HEK293 (cell line): ENCODE measurements at regions not wholly inside any gene's neighbourhood (a gene's known extent, or its start where the extent isn't known, plus 50 kb on each side); places are given as distances from the start of the nearest gene placed in this dataset.

Experiments used
- CTCF ChIA-PET: fragments of 350-600 bp; formaldehyde crosslinking; extraction: SDS; loops from one replicate; lab custom pipeline; 2021; ENCODE audit warnings: antibody characterized with exemption; lab: Yijun Ruan, JAX
- POLR2A ChIA-PET: fragments of 300-600 bp; formaldehyde crosslinking; extraction: SDS; loops from one replicate; lab custom pipeline; 2020; ENCODE audit warnings: antibody characterized with exemption, inconsistent platforms; lab: Yijun Ruan, JAX
- H3K27ac ChIP-seq: fragments of 200-500 bp; sonication (Bioruptor generic); 2 replicates; pipeline ENCODE4 v1.5.1; 2014; ENCODE audit warnings: low read depth, low read length, control low read depth, inconsistent platforms; ENCODE audit errors: extremely low read depth
- H3K36me3 ChIP-seq, 2 experiments: fragments of 200-500 bp in 1 of 2; sonication (Bioruptor generic) in 1 of 2; 1 replicate in 1 of 2; 2 replicates in 1 of 2; pipeline ENCODE4 v1.5.1; 2014 to 2017; ENCODE audit warnings: inconsistent platforms in 2 of 2, low read length in 2 of 2; ENCODE audit not compliant: control insufficient read depth in 2 of 2, insufficient read depth in 1 of 2
- H3K4me1 ChIP-seq: fragments of 200-500 bp; sonication (Bioruptor generic); 2 replicates; pipeline ENCODE4 v1.5.1; 2014; ENCODE audit warnings: mild to moderate bottlenecking, low read length, inconsistent platforms; ENCODE audit not compliant: control insufficient read depth, insufficient read depth
- H3K4me3 ChIP-seq: 2 replicates; pipeline ENCODE4 v1.5.1; 2011; ENCODE audit warnings: low read depth, mild to moderate bottlenecking, control low read depth, low read length, moderate library complexity
- H3K9me3 ChIP-seq: fragments of 200-500 bp; sonication (Bioruptor generic); 2 replicates; pipeline ENCODE4 v1.5.1; 2014; ENCODE audit warnings: low read depth, low read length, inconsistent platforms; ENCODE audit not compliant: control insufficient read depth, insufficient read depth
- MZF1 ChIP-seq: fragments of 450-650 bp; formaldehyde crosslinking; IDR thresholded peaks from 2 replicates; pipeline ENCODE4 v1.5.1; 2017; ENCODE audit warnings: missing biosample characterization, missing genetic modification characterization, borderline replicate concordance
- SCRT1 ChIP-seq: fragments of 450-650 bp; formaldehyde crosslinking; IDR thresholded peaks from 2 replicates; pipeline ENCODE4 v1.5.1; 2016; ENCODE audit warnings: missing biosample characterization, missing genetic modification characterization, borderline replicate concordance
- SCRT2 ChIP-seq: fragments of 450-650 bp; formaldehyde crosslinking; IDR thresholded peaks from 2 replicates; pipeline ENCODE4 v1.5.1; 2016; ENCODE audit warnings: missing biosample characterization, missing genetic modification characterization
- SP7 ChIP-seq: fragments of 450-650 bp; formaldehyde crosslinking; IDR thresholded peaks from 2 replicates; pipeline ENCODE4 v1.5.1; 2016; ENCODE audit warnings: missing biosample characterization, missing genetic modification characterization
- ZBTB20 ChIP-seq: fragments of 450-650 bp; formaldehyde crosslinking; IDR thresholded peaks from 2 replicates; pipeline ENCODE4 v1.5.1; 2016; ENCODE audit warnings: missing biosample characterization, missing genetic modification characterization
- ZBTB26 ChIP-seq: fragments of 450-650 bp; formaldehyde crosslinking; optimal IDR thresholded peaks from 2 replicates; pipeline ENCODE3; 2016; ENCODE audit warnings: missing biosample characterization, mild to moderate bottlenecking, missing genetic modification characterization
- ZBTB48 ChIP-seq: fragments of 450-650 bp; formaldehyde crosslinking; IDR thresholded peaks from 2 replicates; pipeline ENCODE4 v1.5.1; 2016; ENCODE audit warnings: missing biosample characterization, missing genetic modification characterization
- ZBTB8A ChIP-seq: fragments of 450-650 bp; formaldehyde crosslinking; IDR thresholded peaks from 2 replicates; pipeline ENCODE4 v1.5.1; 2016; ENCODE audit warnings: missing biosample characterization, missing genetic modification characterization
- ZNF121 ChIP-seq: fragments of 450-650 bp; formaldehyde crosslinking; IDR thresholded peaks from 2 replicates; pipeline ENCODE4 v1.5.1; 2016; ENCODE audit warnings: missing biosample characterization, missing genetic modification characterization
- ZNF146 ChIP-seq: fragments of 450-650 bp; formaldehyde crosslinking; IDR thresholded peaks from 2 replicates; pipeline ENCODE4 v1.5.1; 2016; ENCODE audit warnings: missing biosample characterization, missing genetic modification characterization
- ZNF157 ChIP-seq: fragments of 450-650 bp; formaldehyde crosslinking; IDR thresholded peaks from 2 replicates; pipeline ENCODE4 v1.5.1; 2016; ENCODE audit warnings: missing biosample characterization, missing genetic modification characterization
- ZNF16 ChIP-seq: fragments of 450-650 bp; formaldehyde crosslinking; IDR thresholded peaks from 2 replicates; pipeline ENCODE4 v1.5.1; 2016; ENCODE audit warnings: low read depth, missing biosample characterization, missing genetic modification characterization
- ZNF184 ChIP-seq: fragments of 450-650 bp; IDR thresholded peaks from 2 replicates; pipeline ENCODE4 v1.5.1; 2018; ENCODE audit warnings: missing biosample characterization, mild to moderate bottlenecking, missing genetic modification characterization
- ZNF2 ChIP-seq: fragments of 450-650 bp; formaldehyde crosslinking; IDR thresholded peaks from 2 replicates; pipeline ENCODE4 v1.5.1; 2016; ENCODE audit warnings: missing biosample characterization, missing genetic modification characterization
- ZNF24 ChIP-seq: fragments of 450-650 bp; formaldehyde crosslinking; IDR thresholded peaks from 2 replicates; pipeline ENCODE4 v1.5.1; 2016; ENCODE audit warnings: missing biosample characterization, missing genetic modification characterization
- ZNF274 ChIP-seq, 2 experiments: fragments of 200-500 bp in 1 of 2; fragments of 450-650 bp in 1 of 2; sonication (Bioruptor generic) in 1 of 2; formaldehyde crosslinking in 1 of 2; IDR thresholded peaks; 2 replicates each; pipeline versions ENCODE4 v1.5.1 to v1.6.1; 2014 to 2016; ENCODE audit warnings: borderline replicate concordance in 1 of 2, inconsistent platforms in 1 of 2, low read length in 1 of 2, missing biosample characterization in 1 of 2, missing genetic modification characterization in 1 of 2
- ZNF302 ChIP-seq: fragments of 450-650 bp; formaldehyde crosslinking; IDR thresholded peaks from 2 replicates; pipeline ENCODE4 v1.5.1; 2016; ENCODE audit warnings: missing biosample characterization, missing genetic modification characterization, low read depth
- ZNF362 ChIP-seq: fragments of 450-650 bp; formaldehyde crosslinking; IDR thresholded peaks from 2 replicates; pipeline ENCODE4 v1.5.1; 2016; ENCODE audit warnings: missing biosample characterization, missing genetic modification characterization
- ZNF416 ChIP-seq: fragments of 450-650 bp; formaldehyde crosslinking; IDR thresholded peaks from 2 replicates; pipeline ENCODE4 v1.5.1; 2016; ENCODE audit warnings: missing biosample characterization, missing genetic modification characterization
- ZNF423 ChIP-seq: fragments of 450-650 bp; formaldehyde crosslinking; IDR thresholded peaks from 2 replicates; pipeline ENCODE4 v1.5.1; 2016; ENCODE audit warnings: missing biosample characterization, missing genetic modification characterization
- ZNF433 ChIP-seq: fragments of 450-650 bp; formaldehyde crosslinking; IDR thresholded peaks from 2 replicates; pipeline ENCODE4 v1.5.1; 2016; ENCODE audit warnings: missing biosample characterization, missing genetic modification characterization, low read depth
- ZNF624 ChIP-seq: fragments of 450-650 bp; formaldehyde crosslinking; IDR thresholded peaks from 2 replicates; pipeline ENCODE4 v1.5.1; 2017; ENCODE audit warnings: missing biosample characterization, missing genetic modification characterization
- ZNF776 ChIP-seq: fragments of 450-650 bp; formaldehyde crosslinking; IDR thresholded peaks from 2 replicates; pipeline ENCODE4 v1.5.0; 2017; ENCODE audit warnings: missing biosample characterization, missing genetic modification characterization, borderline replicate concordance
- ZNF785 ChIP-seq: fragments of 450-650 bp; formaldehyde crosslinking; IDR thresholded peaks from 2 replicates; pipeline ENCODE4 v1.5.1; 2016; ENCODE audit warnings: missing biosample characterization, missing genetic modification characterization
- ZNF837 ChIP-seq: fragments of 450-650 bp; formaldehyde crosslinking; IDR thresholded peaks from 2 replicates; pipeline ENCODE4 v1.5.1; 2016; ENCODE audit warnings: missing biosample characterization, missing genetic modification characterization
- ZXDB ChIP-seq: fragments of 450-650 bp; formaldehyde crosslinking; IDR thresholded peaks from 2 replicates; pipeline ENCODE4 v1.5.1; 2016; ENCODE audit warnings: missing biosample characterization, missing genetic modification characterization

GRCh38 chrX:129123795-129124194 lies 399.5 kb downstream of the SMARCA1 start:
- CTCF ChIA-PET: interaction anchor here (1.5 kb wide), 1 partner anchor 9 kb away, joined by 4 read pairs; no protein-coding TSS in a partner anchor
- H3K4me1 ChIP-seq: no peaks in the 10 kb centered on the region
- H3K9me3 ChIP-seq: no peaks in the 10 kb centered on the region
- H3K27ac ChIP-seq: no peak overlapping the region
- TF ChIP-seq ZNF624 (no peak), ZNF24 (tag by site-specific recombination) (no peak), ZNF146 (tag by site-specific recombination) (no peak), SCRT1 (tag by site-specific recombination) (0 out of 2 replicates have a peak, but pooled peaks have one; percentile 22), ZNF121 (tag by site-specific recombination) (no peak), SCRT2 (tag by site-specific recombination) (peak; percentile 58)
- POLR2A ChIA-PET: no interaction called here
- H3K36me3 ChIP-seq: no peaks in the 10 kb centered on the region
- H3K4me3 ChIP-seq: no peak overlapping the region

- H3K4me3 ChIP-seq: no peak overlapping the region
- no peak overlapping the region for H3K27ac ChIP-seq
- ChIA-PET CTCF (interaction anchor here (0.6 to 1.5 kb wide), 6 partner anchors 38 to 637 kb away, joined by 3 to 9 read pairs (median 4); no protein-coding TSS in a partner anchor), POLR2A (no interaction called here)
- no peaks in the 10 kb centered on the region for H3K4me1 ChIP-seq
- no peaks in the 10 kb centered on the region for H3K9me3 ChIP-seq
- TF ChIP-seq ZNF776 (tag by site-specific recombination) (no peak), ZNF362 (tag by site-specific recombination) (no peak), MZF1 (no peak), ZNF274 (IDR thresholded peaks at IDR 0.05; ENCODE audit: low read length) (no peak), ZNF274 (tag by site-specific recombination; IDR thresholded peaks at IDR 0.05; ENCODE audit: borderline replicate concordance) (no peak), ZBTB48 (tag by site-specific recombination) (no peak), ZNF423 (tag by site-specific recombination) (no peak), ZNF433 (tag by site-specific recombination) (no peak), ZXDB (no peak), ZBTB8A (tag by site-specific recombination) (no peak), ZNF302 (tag by site-specific recombination) (no peak), ZNF184 (tag by site-specific recombination) (no peak), SP7 (tag by site-specific recombination) (no peak), ZBTB20 (no peak), ZBTB26 (tag by site-specific recombination) (no peak), ZNF416 (tag by site-specific recombination) (no peak), ZNF157 (tag by site-specific recombination) (no peak), ZNF2 (tag by site-specific recombination) (no peak), ZNF837 (tag by site-specific recombination) (no peak), ZNF785 (tag by site-specific recombination) (no peak), ZNF16 (no peak)
- H3K36me3 ChIP-seq: no peaks in the 10 kb centered on the region
Observed at GRCh38 chrX:129116676-129117470, 406.4 kb downstream of the SMARCA1 start.
